ENCODE measurements at regions not wholly inside any gene's neighbourhood (a gene's known extent, or its start where the extent isn't known, plus 50 kb on each side); places are given as distances from the start of the nearest gene placed in this dataset.

GRCh38 chr11:15300341-15300740, 185.6 kb downstream of the INSC start:
- no peak for TF ChIP-seq POLR2A (IDR thresholded peaks at IDR 0.05; ENCODE audit: low read depth, low read length)
- FAIRE-seq, result no peak
- DNase-seq (ENCODE audit: insufficient read length, low spot score), result no peak

DNA sequence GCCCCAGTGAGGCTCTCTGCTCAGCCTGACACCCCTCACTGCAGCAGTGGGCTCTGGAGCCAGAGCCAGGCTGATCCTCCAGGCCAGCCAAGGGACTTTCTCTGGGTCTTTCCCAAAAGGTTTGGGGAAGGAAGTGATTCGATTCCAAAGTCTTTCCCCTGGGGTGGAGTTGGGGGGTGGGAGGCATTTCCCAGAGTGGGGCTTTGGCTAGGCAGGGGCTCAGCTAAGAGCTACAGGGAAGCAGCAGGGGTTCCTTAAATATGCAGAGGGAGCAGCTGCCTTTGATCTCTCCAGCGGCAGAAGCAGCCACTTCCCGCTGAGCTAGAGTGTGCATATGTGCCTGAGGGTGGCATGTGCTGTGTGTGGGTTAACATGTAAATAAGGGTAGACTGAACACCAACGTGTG, 192.9 kb downstream of the INSC start:
- FAIRE-seq (no peak), DNase-seq (ENCODE audit: insufficient read length, low spot score) (no peak)
- no peak for TF ChIP-seq POLR2A (IDR thresholded peaks at IDR 0.05; ENCODE audit: low read depth, low read length)

DNA sequence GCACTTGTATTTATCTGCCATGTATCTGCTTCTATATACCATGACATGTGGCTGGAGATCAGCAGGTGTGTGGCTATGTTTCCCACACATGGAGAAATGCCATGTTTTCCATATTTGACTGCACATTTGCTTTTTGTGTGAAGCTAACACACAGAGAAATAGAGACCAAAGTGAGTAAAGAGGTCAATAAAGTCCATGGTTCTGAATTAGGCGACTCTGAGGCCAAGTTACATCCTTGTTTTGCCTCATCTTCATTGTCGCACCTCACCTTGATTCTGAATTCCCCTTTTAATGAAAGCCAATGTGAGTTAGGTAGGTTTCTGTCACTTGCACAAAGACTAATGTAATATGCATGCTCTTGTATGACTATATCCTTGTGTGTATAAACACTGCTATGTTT, 194.1 kb downstream of the INSC start:
- no peak for FAIRE-seq
- DNase-seq (ENCODE audit: insufficient read length, low spot score), result no peak
- TF ChIP-seq POLR2A (IDR thresholded peaks at IDR 0.05; ENCODE audit: low read depth, low read length), result no peak

GRCh38 chr11:15309296-15309695, 194.6 kb downstream of the INSC start:
- DNase-seq (ENCODE audit: insufficient read length, low spot score), result no peak
- no peak for TF ChIP-seq POLR2A (IDR thresholded peaks at IDR 0.05; ENCODE audit: low read depth, low read length)
- FAIRE-seq, result no peak

GRCh38 chr11:15313862-15314261, 199.1 kb downstream of the INSC start:
- no peak for TF ChIP-seq POLR2A (IDR thresholded peaks at IDR 0.05; ENCODE audit: low read depth, low read length)
- DNase-seq (ENCODE audit: insufficient read length, low spot score), result no peak
- no peak for FAIRE-seq

DNA sequence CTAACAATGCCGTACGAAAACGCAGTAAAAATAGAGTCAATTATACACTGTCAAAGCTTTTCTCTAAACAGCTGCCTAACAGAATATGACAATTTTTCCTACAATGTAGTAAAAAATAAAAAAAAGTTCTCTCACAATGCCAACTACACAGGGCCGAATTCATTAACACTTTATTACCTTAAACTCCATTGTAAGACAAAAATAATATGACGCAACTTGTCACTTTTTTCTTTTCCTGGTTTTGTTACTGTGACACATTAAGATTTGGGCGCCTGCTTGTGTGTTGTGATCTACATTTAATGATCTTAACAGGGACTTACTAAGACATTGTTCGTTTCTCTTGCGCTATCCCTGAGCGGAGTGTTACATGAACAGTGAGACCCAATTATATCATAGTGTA, 204.1 kb downstream of the INSC start:
- no peak for DNase-seq (ENCODE audit: insufficient read length, low spot score)
- FAIRE-seq, result no peak
- no peak for TF ChIP-seq POLR2A (IDR thresholded peaks at IDR 0.05; ENCODE audit: low read depth, low read length)

DNA sequence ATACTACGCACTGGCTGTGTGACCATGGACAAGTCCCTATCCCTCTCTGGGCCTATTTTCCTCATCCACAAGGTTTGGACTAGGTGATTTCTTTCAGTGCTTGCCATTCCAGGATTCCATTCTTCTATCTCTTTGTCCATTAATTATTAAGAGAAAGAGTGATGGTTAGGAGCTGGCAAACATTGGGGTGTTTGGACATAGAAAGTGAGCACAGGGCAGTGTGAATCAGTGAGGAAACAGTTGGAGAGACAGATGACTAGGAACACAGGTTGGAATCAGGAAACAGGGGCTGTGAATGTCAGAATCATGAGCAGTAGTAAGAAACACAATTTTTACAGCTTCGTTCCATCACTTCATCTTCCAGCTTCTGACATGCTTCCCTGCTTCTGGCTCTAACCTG, 211.8 kb downstream of the INSC start:
- FAIRE-seq (no peak), DNase-seq (ENCODE audit: insufficient read length, low spot score) (no peak)
- no peak for TF ChIP-seq POLR2A (IDR thresholded peaks at IDR 0.05; ENCODE audit: low read depth, low read length)

GRCh38 chr11:15327786-15328231, 213.1 kb downstream of the INSC start:
- no peak for TF ChIP-seq POLR2A (IDR thresholded peaks at IDR 0.05; ENCODE audit: low read depth, low read length)
- FAIRE-seq (no peak), DNase-seq (ENCODE audit: insufficient read length, low spot score) (no peak)

DNA sequence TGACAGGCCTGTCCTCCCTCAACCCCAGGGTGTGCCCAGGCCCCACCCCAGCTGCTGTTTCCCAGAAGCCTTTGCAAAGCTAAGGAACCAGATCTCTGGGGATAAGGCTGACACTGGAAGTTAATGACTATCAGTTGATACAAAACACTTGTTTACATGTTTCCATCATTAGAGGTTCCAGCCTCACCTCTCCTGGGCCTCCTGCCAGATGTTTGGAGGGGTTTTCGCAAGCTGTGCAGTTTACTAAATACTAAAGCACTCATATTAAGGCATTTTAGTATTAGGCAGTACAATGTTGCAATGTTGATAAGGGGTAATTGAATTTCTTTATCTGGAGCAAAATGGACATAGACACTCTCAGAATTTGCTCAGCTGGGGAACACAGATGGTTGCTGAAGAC, 218.7 kb downstream of the INSC start:
- DNase-seq (ENCODE audit: insufficient read length, low spot score) (no peak), FAIRE-seq (no peak)

GRCh38 chr11:15334766-15335165, 220.0 kb downstream of the INSC start:
- no peak for FAIRE-seq
- no peak for TF ChIP-seq POLR2A (IDR thresholded peaks at IDR 0.05; ENCODE audit: low read depth, low read length)
- DNase-seq (ENCODE audit: insufficient read length, low spot score), result no peak

More for the DNA sequence above, 218.7 kb downstream of the INSC start:
- TF ChIP-seq POLR2A (IDR thresholded peaks at IDR 0.05; ENCODE audit: low read depth, low read length), result no peak

DNA sequence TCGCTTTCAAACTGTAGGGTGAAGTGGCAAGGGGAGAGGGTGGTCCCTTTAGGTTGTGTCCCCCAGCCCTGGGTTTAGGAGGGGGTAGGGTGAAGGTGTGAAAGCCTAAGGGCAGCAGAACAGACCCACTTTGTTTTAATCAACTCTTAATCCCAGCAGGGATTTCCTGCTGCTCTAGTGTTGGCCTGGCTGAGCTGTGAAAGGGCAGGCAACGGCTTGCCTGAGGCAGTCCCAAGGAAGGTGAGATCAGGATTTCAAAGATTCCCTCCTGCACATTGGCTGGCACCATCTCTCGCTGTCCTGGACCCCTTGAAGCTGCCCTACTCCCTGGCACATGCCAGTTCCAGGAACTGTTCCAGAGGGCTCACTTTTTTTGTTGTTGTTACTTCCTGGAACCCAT, 221.3 kb downstream of the INSC start:
- TF ChIP-seq POLR2A (IDR thresholded peaks at IDR 0.05; ENCODE audit: low read depth, low read length), result no peak
- no peak for DNase-seq (ENCODE audit: insufficient read length, low spot score)
- no peak for FAIRE-seq

- no peak for FAIRE-seq
- DNase-seq (ENCODE audit: insufficient read length, low spot score), result no peak
- TF ChIP-seq POLR2A (IDR thresholded peaks at IDR 0.05; ENCODE audit: low read depth, low read length), result no peak
These were observed 224.6 kb downstream of the INSC start for GRCh38 chr11:15339302-15339701.

DNA sequence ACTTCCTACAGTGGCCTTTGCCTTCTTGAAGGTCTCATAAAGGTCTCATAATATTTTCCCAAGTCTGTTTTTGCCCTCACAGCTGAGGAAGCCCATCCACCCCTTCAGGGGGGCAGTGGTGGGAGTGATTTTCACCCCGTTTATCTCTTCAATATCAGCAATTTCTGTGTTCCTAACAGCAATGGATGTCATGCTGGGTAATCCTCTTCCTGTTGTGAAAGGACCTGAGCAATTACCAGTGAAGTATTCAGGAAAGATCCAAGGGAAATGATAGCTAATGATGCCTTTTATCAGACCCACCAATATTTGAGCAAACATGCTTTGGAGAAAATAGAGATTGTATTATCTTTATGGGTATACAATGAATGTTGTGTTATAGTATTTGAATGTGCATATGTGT, 226.9 kb downstream of the INSC start:
- FAIRE-seq (no peak), DNase-seq (ENCODE audit: insufficient read length, low spot score) (no peak)
- TF ChIP-seq POLR2A (IDR thresholded peaks at IDR 0.05; ENCODE audit: low read depth, low read length), result no peak

GRCh38 chr11:15342163-15342562, 227.4 kb downstream of the INSC start:
- DNase-seq (ENCODE audit: insufficient read length, low spot score) (no peak), FAIRE-seq (no peak)
- TF ChIP-seq POLR2A (IDR thresholded peaks at IDR 0.05; ENCODE audit: low read depth, low read length), result no peak

GRCh38 chr11:15346907-15347306, 232.2 kb downstream of the INSC start:
- FAIRE-seq (no peak), DNase-seq (ENCODE audit: insufficient read length, low spot score) (no peak)
- no peak for TF ChIP-seq POLR2A (IDR thresholded peaks at IDR 0.05; ENCODE audit: low read depth, low read length)

Data from H54 (cell line).